ENCODE measurements at regions not wholly inside any gene's neighbourhood (a gene's known extent, or its start where the extent isn't known, plus 50 kb on each side); places are given as distances from the start of the nearest gene placed in this dataset.

- no peak for TF ChIP-seq CTCF (conservative IDR thresholded peaks at IDR 0.05; ENCODE audit: low read length)
- no peak for TF ChIP-seq EZH2phosphoT487 (IDR thresholded peaks at IDR 0.05; ENCODE audit: borderline replicate concordance)
Measured at GRCh38 chr11:28767574-28767973, 659.4 kb downstream of the METTL15 start.

Data from Loucy (cell line).